Fibroblast of villous mesenchyme (primary cell): ENCODE measurements at regions not wholly inside any gene's neighbourhood (a gene's known extent, or its start where the extent isn't known, plus 50 kb on each side); places are given as distances from the start of the nearest gene placed in this dataset.

Experiments used
- DNase-seq: peaks from one replicate; pipeline ENCODE4 v3.0.0-alpha.2; 2010; ENCODE audit warnings: low read depth
- H3K4me3 ChIP-seq: 2 replicates; pipeline ENCODE4 v1.5.1; 2011; ENCODE audit warnings: low read depth, mild to moderate bottlenecking, low read length
- TF ChIP-seq, protein P1 (sequence below): IDR thresholded peaks from 2 replicates; pipeline ENCODE4 v1.5.1; 2012; ENCODE audit warnings: low read depth, mild to moderate bottlenecking, low read length; ENCODE audit not compliant: insufficient read depth

GRCh38 chr13:79831556-79831955 lies 350.6 kb downstream of the NDFIP2 start:
- H3K4me3 ChIP-seq, result no peak overlapping the region
- TF ChIP-seq, protein P1, sequence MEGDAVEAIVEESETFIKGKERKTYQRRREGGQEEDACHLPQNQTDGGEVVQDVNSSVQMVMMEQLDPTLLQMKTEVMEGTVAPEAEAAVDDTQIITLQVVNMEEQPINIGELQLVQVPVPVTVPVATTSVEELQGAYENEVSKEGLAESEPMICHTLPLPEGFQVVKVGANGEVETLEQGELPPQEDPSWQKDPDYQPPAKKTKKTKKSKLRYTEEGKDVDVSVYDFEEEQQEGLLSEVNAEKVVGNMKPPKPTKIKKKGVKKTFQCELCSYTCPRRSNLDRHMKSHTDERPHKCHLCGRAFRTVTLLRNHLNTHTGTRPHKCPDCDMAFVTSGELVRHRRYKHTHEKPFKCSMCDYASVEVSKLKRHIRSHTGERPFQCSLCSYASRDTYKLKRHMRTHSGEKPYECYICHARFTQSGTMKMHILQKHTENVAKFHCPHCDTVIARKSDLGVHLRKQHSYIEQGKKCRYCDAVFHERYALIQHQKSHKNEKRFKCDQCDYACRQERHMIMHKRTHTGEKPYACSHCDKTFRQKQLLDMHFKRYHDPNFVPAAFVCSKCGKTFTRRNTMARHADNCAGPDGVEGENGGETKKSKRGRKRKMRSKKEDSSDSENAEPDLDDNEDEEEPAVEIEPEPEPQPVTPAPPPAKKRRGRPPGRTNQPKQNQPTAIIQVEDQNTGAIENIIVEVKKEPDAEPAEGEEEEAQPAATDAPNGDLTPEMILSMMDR, result no peak
- no peak for DNase-seq

DNA sequence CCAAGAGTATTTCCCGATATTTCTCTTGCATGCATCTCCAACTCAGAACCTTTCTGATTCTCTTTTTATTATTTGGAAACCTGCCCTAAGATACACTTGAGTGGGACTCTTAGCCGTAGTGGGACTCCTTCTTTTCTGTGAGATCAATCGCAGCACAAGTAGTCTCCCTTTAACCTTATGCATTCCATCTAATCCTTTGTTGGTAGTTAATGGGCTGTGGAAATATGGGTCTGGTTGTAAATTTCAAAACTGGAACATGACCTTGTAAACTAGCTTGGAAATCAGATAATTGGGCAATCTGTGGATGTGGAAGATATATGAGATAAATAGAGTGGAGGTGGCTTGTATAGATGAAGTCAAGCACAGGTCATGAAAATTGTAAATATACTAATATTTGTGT lies 350.0 kb downstream of the NDFIP2 start:
- no peak overlapping the region for H3K4me3 ChIP-seq
- peak; percentile 57 for DNase-seq
- TF ChIP-seq, protein P1, result no peak

GRCh38 chr13:79830426-79830825 lies 349.5 kb downstream of the NDFIP2 start:
- DNase-seq, result no peak
- TF ChIP-seq, protein P1, result no peak
- no peak overlapping the region for H3K4me3 ChIP-seq

- TF ChIP-seq, protein P1, result no peak
- no peak overlapping the region for H3K4me3 ChIP-seq
- no peak for DNase-seq
Observed at GRCh38 chr13:79829880-79830279, 348.9 kb downstream of the NDFIP2 start.

DNA sequence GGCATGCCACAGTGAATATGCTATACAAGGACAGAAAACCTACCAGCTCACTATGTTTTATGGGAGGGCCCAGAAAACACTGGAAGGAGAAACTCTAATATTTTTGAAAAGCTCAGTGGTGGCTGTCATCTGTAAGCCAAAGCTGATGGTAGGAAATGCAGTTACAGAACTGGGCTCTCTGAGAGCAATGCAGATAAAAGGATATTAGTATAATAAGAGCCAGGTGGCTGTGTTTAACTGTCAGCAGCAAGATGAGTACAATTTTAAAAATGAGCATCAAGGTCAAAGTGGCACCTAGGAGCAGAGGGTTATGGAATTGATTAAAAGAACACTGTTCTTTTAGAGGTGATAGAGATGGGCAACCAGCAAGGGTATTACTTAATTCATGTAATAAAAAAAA lies 345.0 kb downstream of the NDFIP2 start:
- TF ChIP-seq, protein P1, result no peak
- no peak for DNase-seq
- no peak overlapping the region for H3K4me3 ChIP-seq

GRCh38 chr13:79815041-79815440 lies 334.1 kb downstream of the NDFIP2 start:
- TF ChIP-seq, protein P1, result no peak
- H3K4me3 ChIP-seq, result no peak overlapping the region

DNA sequence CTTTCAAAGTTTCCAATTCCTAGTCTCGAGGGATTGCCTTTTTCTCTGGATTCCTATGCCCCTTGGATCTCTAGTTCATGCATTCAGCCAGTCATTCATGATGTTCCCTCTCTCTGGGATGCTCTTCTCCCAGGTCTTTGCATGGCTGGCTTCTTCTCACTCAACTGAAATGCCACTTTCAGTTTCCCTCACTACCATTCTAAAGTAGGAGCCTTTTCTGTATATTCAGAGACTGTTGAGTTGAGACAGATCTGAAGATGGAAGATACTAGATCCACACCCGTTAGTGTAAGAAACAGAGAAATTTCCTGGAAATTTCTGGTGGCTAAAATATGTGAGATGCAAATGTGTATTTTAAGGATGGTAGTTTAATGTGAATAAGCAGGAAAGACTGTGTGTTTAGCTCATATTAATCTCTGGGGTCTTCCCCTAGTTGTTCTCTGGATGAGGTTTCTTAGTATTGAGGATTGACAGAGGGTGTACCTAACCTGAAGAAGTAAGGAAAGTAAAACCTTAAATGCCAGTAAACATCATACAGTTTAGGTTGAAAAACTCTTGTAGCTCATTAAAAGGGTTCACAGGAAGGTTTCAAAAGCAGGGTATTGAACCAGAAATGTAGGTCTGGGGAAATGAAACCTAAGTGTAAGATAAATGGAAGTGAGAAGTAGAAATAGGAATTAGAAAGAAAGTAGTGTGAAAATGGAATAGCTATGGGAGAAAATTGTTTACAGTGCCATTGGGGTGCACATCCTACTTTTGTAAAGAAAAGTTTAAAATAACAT lies 331.3 kb downstream of the NDFIP2 start:
- DNase-seq, result no peak
- no peak overlapping the region for H3K4me3 ChIP-seq
- TF ChIP-seq, protein P1, result no peak

More at GRCh38 chr13:79815041-79815440, 334.1 kb downstream of the NDFIP2 start:
- no peak for DNase-seq
